Ishikawa (cell line): ENCODE measurements at regions not wholly inside any gene's neighbourhood (a gene's known extent, or its start where the extent isn't known, plus 50 kb on each side); places are given as distances from the start of the nearest gene placed in this dataset.

Experiments
- CREB1 ChIP-seq: IDR thresholded peaks from 2 replicates; pipeline ENCODE4 v1.6.1; 2012; ENCODE audit warnings: low read depth
- EGR1 ChIP-seq: IDR thresholded peaks from 2 replicates; pipeline ENCODE4 v1.6.1; 2012
- EP300 ChIP-seq: IDR thresholded peaks from 2 replicates; pipeline ENCODE4 v1.6.1; 2012; ENCODE audit warnings: borderline replicate concordance
- FOXM1 ChIP-seq: IDR thresholded peaks from 2 replicates; pipeline ENCODE4 v1.6.1; 2012; ENCODE audit warnings: low read depth, borderline replicate concordance
- NFIC ChIP-seq: IDR thresholded peaks from 2 replicates; pipeline ENCODE4 v1.6.1; 2012
- RAD21 ChIP-seq: IDR thresholded peaks from 2 replicates; pipeline ENCODE4 v1.6.1; 2012; ENCODE audit warnings: low read depth
- TAF1 ChIP-seq: IDR thresholded peaks from 2 replicates; pipeline ENCODE4 v1.6.1; 2012; ENCODE audit warnings: low read depth, mild to moderate bottlenecking
- TCF12 ChIP-seq: IDR thresholded peaks from 2 replicates; pipeline ENCODE4 v1.6.1; 2012; ENCODE audit warnings: low read depth
- TEAD4 ChIP-seq: IDR thresholded peaks from 2 replicates; pipeline ENCODE4 v1.6.1; 2012
- YY1 ChIP-seq: IDR thresholded peaks from 2 replicates; pipeline ENCODE4 v1.6.1; 2012; ENCODE audit warnings: low read depth
- ZBTB7A ChIP-seq: IDR thresholded peaks from 2 replicates; pipeline ENCODE4 v1.6.1; 2012; ENCODE audit warnings: low read depth
- TF ChIP-seq, protein P1 (sequence below): IDR thresholded peaks from 2 replicates; pipeline ENCODE4 v1.6.1; 2012; ENCODE audit warnings: low read depth, mild to moderate bottlenecking
- TF ChIP-seq, protein P2 (sequence below): IDR thresholded peaks from 2 replicates; pipeline ENCODE4 v1.6.1; 2012
- TF ChIP-seq, protein P3 (sequence below): IDR thresholded peaks from 2 replicates; pipeline ENCODE4 v1.6.1; 2012

DNA sequence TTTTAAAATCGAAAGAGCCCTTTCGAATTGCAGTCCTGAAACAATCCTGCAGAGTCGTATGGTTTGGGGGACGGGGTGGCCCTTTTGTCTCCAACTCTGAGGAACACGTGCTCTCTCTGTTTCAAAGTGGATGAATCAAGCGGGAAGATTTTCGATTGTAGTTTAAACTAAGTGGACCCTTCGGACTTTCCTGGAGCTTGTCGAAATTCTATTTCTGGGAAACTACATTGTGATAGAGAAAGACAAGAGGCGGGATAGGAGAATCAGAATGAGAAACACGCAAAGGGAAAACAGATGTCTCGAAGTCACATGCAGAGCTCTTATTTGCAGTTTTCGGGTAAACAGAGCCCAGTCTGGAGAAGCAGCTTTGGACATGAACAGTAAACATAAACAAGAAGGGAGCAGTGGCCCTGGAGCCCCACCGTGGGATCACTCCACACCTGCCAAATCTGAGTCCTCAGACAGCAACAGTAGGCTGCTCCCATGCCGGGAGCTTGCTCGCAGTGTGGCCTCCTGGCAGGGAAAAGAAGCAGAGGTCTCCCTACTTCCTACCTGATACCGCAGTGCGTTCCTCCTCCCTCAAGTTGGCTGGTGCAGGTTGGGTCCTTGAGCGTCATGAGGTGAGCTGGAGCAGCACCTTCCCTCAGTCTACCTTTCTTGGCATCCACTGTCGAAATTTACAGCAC lies 202.4 kb downstream of the SLC4A3 start:
- TF ChIP-seq TCF12 = no peak
- TF ChIP-seq, protein P1, sequence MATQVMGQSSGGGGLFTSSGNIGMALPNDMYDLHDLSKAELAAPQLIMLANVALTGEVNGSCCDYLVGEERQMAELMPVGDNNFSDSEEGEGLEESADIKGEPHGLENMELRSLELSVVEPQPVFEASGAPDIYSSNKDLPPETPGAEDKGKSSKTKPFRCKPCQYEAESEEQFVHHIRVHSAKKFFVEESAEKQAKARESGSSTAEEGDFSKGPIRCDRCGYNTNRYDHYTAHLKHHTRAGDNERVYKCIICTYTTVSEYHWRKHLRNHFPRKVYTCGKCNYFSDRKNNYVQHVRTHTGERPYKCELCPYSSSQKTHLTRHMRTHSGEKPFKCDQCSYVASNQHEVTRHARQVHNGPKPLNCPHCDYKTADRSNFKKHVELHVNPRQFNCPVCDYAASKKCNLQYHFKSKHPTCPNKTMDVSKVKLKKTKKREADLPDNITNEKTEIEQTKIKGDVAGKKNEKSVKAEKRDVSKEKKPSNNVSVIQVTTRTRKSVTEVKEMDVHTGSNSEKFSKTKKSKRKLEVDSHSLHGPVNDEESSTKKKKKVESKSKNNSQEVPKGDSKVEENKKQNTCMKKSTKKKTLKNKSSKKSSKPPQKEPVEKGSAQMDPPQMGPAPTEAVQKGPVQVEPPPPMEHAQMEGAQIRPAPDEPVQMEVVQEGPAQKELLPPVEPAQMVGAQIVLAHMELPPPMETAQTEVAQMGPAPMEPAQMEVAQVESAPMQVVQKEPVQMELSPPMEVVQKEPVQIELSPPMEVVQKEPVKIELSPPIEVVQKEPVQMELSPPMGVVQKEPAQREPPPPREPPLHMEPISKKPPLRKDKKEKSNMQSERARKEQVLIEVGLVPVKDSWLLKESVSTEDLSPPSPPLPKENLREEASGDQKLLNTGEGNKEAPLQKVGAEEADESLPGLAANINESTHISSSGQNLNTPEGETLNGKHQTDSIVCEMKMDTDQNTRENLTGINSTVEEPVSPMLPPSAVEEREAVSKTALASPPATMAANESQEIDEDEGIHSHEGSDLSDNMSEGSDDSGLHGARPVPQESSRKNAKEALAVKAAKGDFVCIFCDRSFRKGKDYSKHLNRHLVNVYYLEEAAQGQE = no peak
- no peak for TF ChIP-seq RAD21
- TF ChIP-seq EP300 = no peak
- no peak for TF ChIP-seq CREB1
- TF ChIP-seq, protein P2, sequence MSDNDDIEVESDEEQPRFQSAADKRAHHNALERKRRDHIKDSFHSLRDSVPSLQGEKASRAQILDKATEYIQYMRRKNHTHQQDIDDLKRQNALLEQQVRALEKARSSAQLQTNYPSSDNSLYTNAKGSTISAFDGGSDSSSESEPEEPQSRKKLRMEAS = no peak
- TF ChIP-seq, protein P3, sequence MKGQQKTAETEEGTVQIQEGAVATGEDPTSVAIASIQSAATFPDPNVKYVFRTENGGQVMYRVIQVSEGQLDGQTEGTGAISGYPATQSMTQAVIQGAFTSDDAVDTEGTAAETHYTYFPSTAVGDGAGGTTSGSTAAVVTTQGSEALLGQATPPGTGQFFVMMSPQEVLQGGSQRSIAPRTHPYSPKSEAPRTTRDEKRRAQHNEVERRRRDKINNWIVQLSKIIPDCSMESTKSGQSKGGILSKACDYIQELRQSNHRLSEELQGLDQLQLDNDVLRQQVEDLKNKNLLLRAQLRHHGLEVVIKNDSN = no peak
- TF ChIP-seq TAF1 = no peak
- TF ChIP-seq NFIC = no peak
- TF ChIP-seq YY1 = no peak
- TF ChIP-seq FOXM1 = no peak
- no peak for TF ChIP-seq TEAD4
- TF ChIP-seq EGR1 = no peak
- no peak for TF ChIP-seq ZBTB7A
